Erythroblast (primary cell): ENCODE measurements at regions not wholly inside any gene's neighbourhood (a gene's known extent, or its start where the extent isn't known, plus 50 kb on each side); places are given as distances from the start of the nearest gene placed in this dataset.

Source experiments
- GATA1 ChIP-seq: IDR thresholded peaks from 2 replicates; pipeline ENCODE4 v1.6.1; 2011; ENCODE audit warnings: low read depth, mild to moderate bottlenecking, control low read depth, low read length, moderate library complexity
- POLR2A ChIP-seq: IDR thresholded peaks from 2 replicates; pipeline ENCODE4 v1.6.1; 2011; ENCODE audit warnings: mild to moderate bottlenecking, low read length

DNA sequence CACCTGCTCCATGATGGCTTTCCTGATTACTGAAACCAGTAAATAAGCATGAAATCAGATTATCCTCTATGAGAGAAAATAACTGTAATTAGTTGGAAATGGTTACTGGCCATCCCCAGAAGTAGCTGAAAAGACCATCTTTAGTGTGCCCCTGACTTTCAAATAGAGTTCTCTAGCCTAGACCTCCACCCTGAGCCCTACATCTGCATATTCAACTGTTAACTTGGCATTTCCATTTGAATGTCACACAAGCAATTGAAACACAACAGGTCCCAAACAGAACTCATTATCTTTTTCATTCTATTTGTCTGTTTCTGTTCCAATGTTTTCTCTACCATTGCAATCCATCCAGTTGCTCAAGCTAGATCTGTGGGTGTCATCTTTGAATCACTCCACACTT lies 952.3 kb downstream of the RPA4 start:
- TF ChIP-seq POLR2A (no peak), GATA1 (no peak)
